ENCODE measurements at regions not wholly inside any gene's neighbourhood (a gene's known extent, or its start where the extent isn't known, plus 50 kb on each side); places are given as distances from the start of the nearest gene placed in this dataset.

- POLR2A ChIA-PET = no interaction called here
These were observed 433.6 kb downstream of the GASK1B start for GRCh38 chr4:157739242-157739641.

GRCh38 chr4:157728215-157728614 is 444.6 kb downstream of the GASK1B start:
- CTCF ChIA-PET = no interaction called here
- H3K4me3 Mint-ChIP-seq (ENCODE audit: unreplicated experiment) = no peak overlapping the region
- BruUV-seq (replicated peaks) = no TSS peak
- POLR2A ChIA-PET = no interaction called here
- no peaks in the 10 kb centered on the region for H3K9me3 Mint-ChIP-seq (ENCODE audit: unreplicated experiment)
- no peaks in the 10 kb centered on the region for H3K4me1 Mint-ChIP-seq (ENCODE audit: insufficient read depth, unreplicated experiment)
- DNase-seq (ENCODE audit: unreplicated experiment) = no peak
- no peak for TF ChIP-seq CTCF (IDR thresholded peaks at IDR 0.05; ENCODE audit: unreplicated experiment)
- H3K27me3 Mint-ChIP-seq (ENCODE audit: insufficient read depth, unreplicated experiment) = no peaks in the 10 kb centered on the region
- no peaks in the 10 kb centered on the region for H3K36me3 Mint-ChIP-seq (ENCODE audit: insufficient read depth, unreplicated experiment)
- intact Hi-C loops (cut with micrococcal nuclease) = no loop called here
- no peak overlapping the region for H3K27ac Mint-ChIP-seq (ENCODE audit: low read depth, unreplicated experiment)

More at GRCh38 chr4:157739242-157739641, 433.6 kb downstream of the GASK1B start:
- Mint-ChIP-seq H3K9me3 (ENCODE audit: unreplicated experiment) (no peaks in the 10 kb centered on the region), H3K36me3 (ENCODE audit: insufficient read depth, unreplicated experiment) (no peaks in the 10 kb centered on the region), H3K27me3 (ENCODE audit: insufficient read depth, unreplicated experiment) (no peaks in the 10 kb centered on the region), H3K4me3 (ENCODE audit: unreplicated experiment) (no peak overlapping the region), H3K4me1 (ENCODE audit: insufficient read depth, unreplicated experiment) (peaks cover 12% of the 10 kb centered on the region), H3K27ac (ENCODE audit: low read depth, unreplicated experiment) (no peak overlapping the region)
- DNase-seq (ENCODE audit: unreplicated experiment) = peak; percentile 72
- intact Hi-C loops (cut with micrococcal nuclease) = no loop called here
- no TSS peak for BruUV-seq (replicated peaks)
- CTCF ChIA-PET = interaction anchor here (0.6 to 1.3 kb wide), 2 partner anchors 13 to 1623 kb away, joined by 3 to 4 read pairs; no protein-coding TSS in a partner anchor
- TF ChIP-seq CTCF (IDR thresholded peaks at IDR 0.05; ENCODE audit: unreplicated experiment) = no peak

GRCh38 chr4:157727163-157727562 is 445.7 kb downstream of the GASK1B start:
- ChIA-PET CTCF (interaction anchor here (0.6 kb wide), 1 partner anchor 757 kb away, joined by 3 read pairs; no protein-coding TSS in a partner anchor), POLR2A (no interaction called here)
- H3K27ac Mint-ChIP-seq (ENCODE audit: low read depth, unreplicated experiment) = no peak overlapping the region
- no TSS peak for BruUV-seq (replicated peaks)
- peak; percentile 5 for DNase-seq (ENCODE audit: unreplicated experiment)
- H3K4me3 Mint-ChIP-seq (ENCODE audit: unreplicated experiment) = no peak overlapping the region
- no peak for TF ChIP-seq CTCF (IDR thresholded peaks at IDR 0.05; ENCODE audit: unreplicated experiment)
- H3K4me1 Mint-ChIP-seq (ENCODE audit: insufficient read depth, unreplicated experiment) = peaks cover under 1% of the 10 kb centered on the region
- no peaks in the 10 kb centered on the region for H3K9me3 Mint-ChIP-seq (ENCODE audit: unreplicated experiment)
- H3K36me3 Mint-ChIP-seq (ENCODE audit: insufficient read depth, unreplicated experiment) = no peaks in the 10 kb centered on the region
- no peaks in the 10 kb centered on the region for H3K27me3 Mint-ChIP-seq (ENCODE audit: insufficient read depth, unreplicated experiment)
- intact Hi-C loops (cut with micrococcal nuclease) = no loop called here

- no peak for TF ChIP-seq CTCF (IDR thresholded peaks at IDR 0.05; ENCODE audit: unreplicated experiment)
- no peaks in the 10 kb centered on the region for H3K9me3 Mint-ChIP-seq (ENCODE audit: unreplicated experiment)
- POLR2A ChIA-PET = no interaction called here
- CTCF ChIA-PET = no interaction called here
- peak; percentile 42 for DNase-seq (ENCODE audit: unreplicated experiment)
- H3K4me1 Mint-ChIP-seq (ENCODE audit: insufficient read depth, unreplicated experiment) = peaks cover 4% of the 10 kb centered on the region
- H3K4me3 Mint-ChIP-seq (ENCODE audit: unreplicated experiment) = no peak overlapping the region
- no peaks in the 10 kb centered on the region for H3K36me3 Mint-ChIP-seq (ENCODE audit: insufficient read depth, unreplicated experiment)
- H3K27ac Mint-ChIP-seq (ENCODE audit: low read depth, unreplicated experiment) = no peak overlapping the region
- no peaks in the 10 kb centered on the region for H3K27me3 Mint-ChIP-seq (ENCODE audit: insufficient read depth, unreplicated experiment)
- intact Hi-C loops (cut with micrococcal nuclease) = no loop called here
- no TSS peak for BruUV-seq (replicated peaks)
These were observed 450.7 kb downstream of the GASK1B start for GRCh38 chr4:157722146-157722545.

Data from MCF 10A (cell line).